Neural cell (in vitro differentiated cells): ENCODE measurements at regions not wholly inside any gene's neighbourhood (a gene's known extent, or its start where the extent isn't known, plus 50 kb on each side); places are given as distances from the start of the nearest gene placed in this dataset.

Experiments used
- H2AFZ ChIP-seq: fragments of 200-600, 300-800 bp; sonication (generic), shearing (Covaris generic); 2 replicates; pipeline ENCODE4 v1.6.0; 2014; ENCODE audit warnings: low read depth, mild to moderate bottlenecking, antibody characterized with exemption, low read length, moderate library complexity
- H3F3A ChIP-seq: fragments of 200-600 bp; shearing (Covaris generic); 2 replicates; pipeline ENCODE4 v1.6.1; 2016; ENCODE audit warnings: mild to moderate bottlenecking, moderate library complexity, mixed read lengths, antibody characterized with exemption, low read length; ENCODE audit not compliant: insufficient read depth, poor library complexity, severe bottlenecking
- H3K27ac ChIP-seq: fragments of 200-600, 300-800 bp; sonication (generic), shearing (Covaris generic); 2 replicates; pipeline ENCODE4 v1.5.1; 2014; ENCODE audit warnings: mild to moderate bottlenecking, low read length, moderate library complexity
- H3K27me3 ChIP-seq: fragments of 300-800, 200-600 bp; sonication (generic), shearing (Covaris generic); 2 replicates; pipeline ENCODE4 v1.6.0; 2014; ENCODE audit warnings: mild to moderate bottlenecking, low read depth, low read length, moderate library complexity; ENCODE audit not compliant: insufficient read depth
- H3K36me3 ChIP-seq: fragments of 300-800, 200-600 bp; sonication (generic), shearing (Covaris generic); 2 replicates; pipeline ENCODE4 v1.5.1; 2014; ENCODE audit warnings: mild to moderate bottlenecking, antibody characterized with exemption, low read length, moderate library complexity; ENCODE audit not compliant: insufficient read depth
- H3K4me2 ChIP-seq: fragments of 300-800, 200-600 bp; sonication (generic), shearing (Covaris generic); 2 replicates; pipeline ENCODE4 v1.6.0; 2014; ENCODE audit warnings: mild to moderate bottlenecking, low read length
- H3K4me3 ChIP-seq: fragments of 300-800, 200-600 bp; sonication (generic), shearing (Covaris generic); 2 replicates; pipeline ENCODE4 v1.5.1; 2014; ENCODE audit warnings: mild to moderate bottlenecking, low read length, moderate library complexity
- H3K79me2 ChIP-seq: fragments of 200-600 bp; shearing (Covaris generic); replicated peaks from 2 replicates; pipeline ENCODE4 v1.6.0; 2014; ENCODE audit warnings: mild to moderate bottlenecking, low read length, moderate library complexity; ENCODE audit not compliant: insufficient read depth
- H3K9ac ChIP-seq: fragments of 300-800, 200-600 bp; sonication (generic), shearing (Covaris generic); 2 replicates; pipeline ENCODE4 v1.6.1; 2016; ENCODE audit warnings: mild to moderate bottlenecking, low read length, mixed read lengths
- H3K9me2 ChIP-seq: fragments of 200-600 bp; shearing (Covaris generic); 2 replicates; pipeline ENCODE4 v1.6.1; 2016; ENCODE audit warnings: mild to moderate bottlenecking, low read length, mixed read lengths; ENCODE audit not compliant: insufficient read depth
- H3K9me3 ChIP-seq: fragments of 200-600, 300-800 bp; sonication (generic), shearing (Covaris generic); 2 replicates; pipeline ENCODE4 v1.6.1; 2016; ENCODE audit warnings: mild to moderate bottlenecking, mixed run types, low read length, moderate library complexity, mixed read lengths
- H4K20me1 ChIP-seq: fragments of 200-600 bp; shearing (Covaris generic); 2 replicates; pipeline ENCODE4 v1.6.1; 2016; ENCODE audit warnings: mild to moderate bottlenecking, mixed run types; ENCODE audit not compliant: insufficient read depth
- CTCF ChIP-seq: fragments of 450-650 bp; IDR thresholded peaks from 2 replicates; pipeline ENCODE4 v1.5.1; 2014; ENCODE audit warnings: antibody characterized with exemption, mild to moderate bottlenecking, moderate library complexity; ENCODE audit not compliant: poor library complexity, severe bottlenecking
- EP300 ChIP-seq: fragments of 450-650 bp; conservative IDR thresholded peaks from 2 replicates; pipeline ENCODE4 v1.6.1; 2014; ENCODE audit warnings: antibody characterized with exemption, mild to moderate bottlenecking, moderate library complexity; ENCODE audit not compliant: poor library complexity, severe bottlenecking
- EZH2 ChIP-seq: fragments of 200-600, 300-800 bp; shearing (Covaris generic), sonication (generic); IDR thresholded peaks from 2 replicates; pipeline ENCODE4 v1.6.1; 2014; ENCODE audit warnings: antibody characterized with exemption, low read length, borderline replicate concordance, mild to moderate bottlenecking; ENCODE audit not compliant: insufficient read depth, poor library complexity, severe bottlenecking
- MXI1 ChIP-seq: fragments of 450-650 bp; conservative IDR thresholded peaks from 2 replicates; pipeline ENCODE4 v1.6.1; 2014; ENCODE audit warnings: antibody characterized with exemption, mild to moderate bottlenecking; ENCODE audit not compliant: poor library complexity, severe bottlenecking
- POLR2AphosphoS5 ChIP-seq: IDR thresholded peaks from 2 replicates; pipeline ENCODE4 v1.6.1; 2012
- RAD21 ChIP-seq: fragments of 450-650 bp; conservative IDR thresholded peaks from 2 replicates; pipeline ENCODE4 v1.6.1; 2014; ENCODE audit warnings: antibody characterized with exemption, mild to moderate bottlenecking, moderate library complexity
- REST ChIP-seq: IDR thresholded peaks from 2 replicates; pipeline ENCODE4 v1.6.1; 2012; ENCODE audit warnings: borderline replicate concordance
- SMC3 ChIP-seq: fragments of 450-650 bp; conservative IDR thresholded peaks from 2 replicates; pipeline ENCODE4 v1.6.1; 2014; ENCODE audit warnings: antibody characterized with exemption, mild to moderate bottlenecking, moderate library complexity; ENCODE audit not compliant: poor library complexity
- TAF1 ChIP-seq: IDR thresholded peaks from 2 replicates; pipeline ENCODE4 v1.6.1; 2012; ENCODE audit warnings: low read depth

- Histone ChIP-seq H3K9me2 (no peaks in the 10 kb centered on the region), H3K27me3 (no peaks in the 10 kb centered on the region), H3K4me3 (no peak overlapping the region), H3K9ac (no peak overlapping the region), H3K27ac (no peak overlapping the region), H4K20me1 (no peaks in the 10 kb centered on the region), H3K4me2 (no peak overlapping the region), H3K36me3 (no peaks in the 10 kb centered on the region), H3K9me3 (no peaks in the 10 kb centered on the region), H3F3A (no peaks in the 10 kb centered on the region), H3K79me2 (no peaks in the 10 kb centered on the region), H2AFZ (no peak overlapping the region)
- TF ChIP-seq SMC3, result no peak
- TF ChIP-seq CTCF, result no peak
These were observed 118.3 kb upstream of the TUSC7 start for GRCh38 chr3:116591236-116591635.

- Histone ChIP-seq H3K9ac (no peak overlapping the region), H3K4me2 (no peak overlapping the region), H3F3A (no peaks in the 10 kb centered on the region), H3K27ac (no peak overlapping the region), H3K4me3 (no peak overlapping the region), H3K36me3 (no peaks in the 10 kb centered on the region), H3K9me3 (no peaks in the 10 kb centered on the region), H3K27me3 (no peaks in the 10 kb centered on the region), H4K20me1 (no peaks in the 10 kb centered on the region), H3K9me2 (no peaks in the 10 kb centered on the region), H2AFZ (no peak overlapping the region), H3K79me2 (no peaks in the 10 kb centered on the region)
- TF ChIP-seq TAF1 (no peak), CTCF (no peak), MXI1 (no peak), POLR2AphosphoS5 (no peak), EP300 (no peak)
These were observed 108.4 kb upstream of the TUSC7 start for GRCh38 chr3:116601206-116601605.

- no peak overlapping the region for H3K4me2 ChIP-seq
- H3K4me3 ChIP-seq, result no peak overlapping the region
- no peaks in the 10 kb centered on the region for H3K27me3 ChIP-seq
- H3K9me3 ChIP-seq, result no peaks in the 10 kb centered on the region
- no peaks in the 10 kb centered on the region for H3K9me2 ChIP-seq
- H3K79me2 ChIP-seq, result no peaks in the 10 kb centered on the region
- H2AFZ ChIP-seq, result no peak overlapping the region
- H4K20me1 ChIP-seq, result no peaks in the 10 kb centered on the region
- no peaks in the 10 kb centered on the region for H3F3A ChIP-seq
- no peak for TF ChIP-seq TAF1
- TF ChIP-seq CTCF, result no peak
- no peak for TF ChIP-seq REST
- TF ChIP-seq EZH2, result no peak
- TF ChIP-seq SMC3, result no peak
- no peak for TF ChIP-seq RAD21
- TF ChIP-seq EP300, result no peak
- no peak overlapping the region for H3K9ac ChIP-seq
- H3K36me3 ChIP-seq, result no peaks in the 10 kb centered on the region
- H3K27ac ChIP-seq, result no peak overlapping the region
These were observed 102.4 kb upstream of the TUSC7 start for GRCh38 chr3:116607205-116607604.
